RWPE1 (cell line): ENCODE measurements at regions not wholly inside any gene's neighbourhood (a gene's known extent, or its start where the extent isn't known, plus 50 kb on each side); places are given as distances from the start of the nearest gene placed in this dataset.
"Not testable (repeated sequence)": the region's sequence is repeated elsewhere in the genome, so short reads cannot be mapped to it uniquely, and the experiment has no call there.

Experiments used
- CTCF ChIA-PET: fragments of 350-600 bp; sonication (Branson Sonifier 250); formaldehyde crosslinking; extraction: SDS; loops from one replicate; lab custom pipeline; 2021; lab: Yijun Ruan, JAX
- POLR2A ChIA-PET: fragments of 400-600 bp; formaldehyde crosslinking; extraction: SDS; loops from one replicate; lab custom pipeline; 2020; ENCODE audit warnings: antibody characterized with exemption; ENCODE audit not compliant: low non-redundant PET; lab: Yijun Ruan, JAX
- DNase-seq: peaks from one replicate; pipeline ENCODE4 v3.0.0; 2012; ENCODE audit warnings: low spot score
- H3K27ac ChIP-seq: fragments of 450-650 bp; 2 replicates; pipeline ENCODE4 v1.5.1; 2017
- TF ChIP-seq, protein P1 (sequence below): fragments of 450-650 bp; conservative IDR thresholded peaks from 2 replicates; pipeline ENCODE4 v1.5.1; 2017; ENCODE audit warnings: low read depth, mild to moderate bottlenecking

DNA sequence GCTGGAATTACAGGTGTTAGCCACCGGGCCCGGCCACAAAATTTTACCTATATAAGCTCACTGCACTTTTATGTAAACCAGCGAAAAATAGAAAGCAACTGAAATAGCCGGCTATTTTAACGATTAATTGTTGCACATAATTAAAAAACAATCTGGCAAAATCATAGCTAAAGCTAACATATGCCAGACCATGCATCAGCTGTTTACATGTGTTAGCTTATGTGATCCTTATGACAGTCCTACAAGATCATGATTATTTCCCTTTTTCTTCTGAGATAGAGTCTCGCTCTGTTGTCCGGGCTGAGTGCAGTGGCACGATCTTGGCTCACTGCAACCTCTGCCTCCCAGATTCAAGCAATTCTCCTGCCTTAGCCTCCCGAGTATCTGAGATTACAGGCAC is 157.0 kb downstream of the ZFP64 start:
- TF ChIP-seq, protein P1, sequence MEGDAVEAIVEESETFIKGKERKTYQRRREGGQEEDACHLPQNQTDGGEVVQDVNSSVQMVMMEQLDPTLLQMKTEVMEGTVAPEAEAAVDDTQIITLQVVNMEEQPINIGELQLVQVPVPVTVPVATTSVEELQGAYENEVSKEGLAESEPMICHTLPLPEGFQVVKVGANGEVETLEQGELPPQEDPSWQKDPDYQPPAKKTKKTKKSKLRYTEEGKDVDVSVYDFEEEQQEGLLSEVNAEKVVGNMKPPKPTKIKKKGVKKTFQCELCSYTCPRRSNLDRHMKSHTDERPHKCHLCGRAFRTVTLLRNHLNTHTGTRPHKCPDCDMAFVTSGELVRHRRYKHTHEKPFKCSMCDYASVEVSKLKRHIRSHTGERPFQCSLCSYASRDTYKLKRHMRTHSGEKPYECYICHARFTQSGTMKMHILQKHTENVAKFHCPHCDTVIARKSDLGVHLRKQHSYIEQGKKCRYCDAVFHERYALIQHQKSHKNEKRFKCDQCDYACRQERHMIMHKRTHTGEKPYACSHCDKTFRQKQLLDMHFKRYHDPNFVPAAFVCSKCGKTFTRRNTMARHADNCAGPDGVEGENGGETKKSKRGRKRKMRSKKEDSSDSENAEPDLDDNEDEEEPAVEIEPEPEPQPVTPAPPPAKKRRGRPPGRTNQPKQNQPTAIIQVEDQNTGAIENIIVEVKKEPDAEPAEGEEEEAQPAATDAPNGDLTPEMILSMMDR = no peak
- ChIA-PET CTCF (interaction anchor here (1.6 kb wide), 1 partner anchor 26 kb away, joined by 4 read pairs; no protein-coding TSS in a partner anchor), POLR2A (no interaction called here)
- H3K27ac ChIP-seq = no peak overlapping the region
- no peak for DNase-seq

DNA sequence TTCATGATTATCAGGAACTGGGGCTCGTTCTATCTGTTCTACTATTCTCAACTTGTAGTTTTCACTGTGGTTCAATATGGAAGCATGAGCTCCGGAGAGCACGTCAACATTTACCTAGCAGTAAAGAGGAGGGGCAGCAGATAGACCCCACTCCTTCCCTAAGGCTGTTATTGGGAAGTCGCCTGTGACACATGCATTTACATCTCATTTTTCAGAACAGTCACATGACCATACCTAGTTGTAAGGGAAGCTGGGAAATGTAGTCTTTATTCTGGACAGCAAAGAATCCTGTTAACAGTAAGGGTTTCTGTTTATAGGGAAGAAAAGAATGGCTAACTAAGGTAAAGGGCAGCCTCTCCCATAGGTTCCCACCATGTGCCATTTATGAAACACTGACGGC is 158.3 kb downstream of the ZFP64 start:
- ChIA-PET POLR2A (no interaction called here), CTCF (interaction anchor here (1.6 kb wide), 1 partner anchor 27 kb away, joined by 4 read pairs; no protein-coding TSS in a partner anchor)
- TF ChIP-seq, protein P1 = no peak
- H3K27ac ChIP-seq = no peak overlapping the region
- no peak for DNase-seq

DNA sequence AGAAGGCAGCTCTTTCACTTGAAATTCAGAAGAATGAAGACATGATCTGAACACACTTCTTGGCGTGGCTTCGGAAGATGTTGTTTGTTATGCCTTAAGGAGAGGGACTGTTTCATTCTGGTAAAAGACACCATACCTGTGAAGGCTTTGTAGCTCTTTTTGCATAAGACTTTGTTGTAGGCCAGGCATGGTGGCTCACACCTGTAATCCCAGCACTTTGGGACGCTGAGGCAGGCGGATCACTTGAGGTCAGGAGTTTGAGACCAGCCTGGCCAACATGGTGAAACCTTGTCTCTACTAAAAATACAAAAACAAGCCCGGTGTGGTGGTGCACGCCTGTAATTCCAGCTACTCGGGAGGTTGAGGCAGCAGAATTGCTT is 159.3 kb downstream of the ZFP64 start:
- POLR2A ChIA-PET, DNase-seq, H3K27ac ChIP-seq: not testable (repeated sequence)
- CTCF ChIA-PET = interaction anchor here (0.5 to 0.7 kb wide), 4 partner anchors 13 to 338 kb away, joined by 3 to 6 read pairs (median 4); no protein-coding TSS in a partner anchor

DNA sequence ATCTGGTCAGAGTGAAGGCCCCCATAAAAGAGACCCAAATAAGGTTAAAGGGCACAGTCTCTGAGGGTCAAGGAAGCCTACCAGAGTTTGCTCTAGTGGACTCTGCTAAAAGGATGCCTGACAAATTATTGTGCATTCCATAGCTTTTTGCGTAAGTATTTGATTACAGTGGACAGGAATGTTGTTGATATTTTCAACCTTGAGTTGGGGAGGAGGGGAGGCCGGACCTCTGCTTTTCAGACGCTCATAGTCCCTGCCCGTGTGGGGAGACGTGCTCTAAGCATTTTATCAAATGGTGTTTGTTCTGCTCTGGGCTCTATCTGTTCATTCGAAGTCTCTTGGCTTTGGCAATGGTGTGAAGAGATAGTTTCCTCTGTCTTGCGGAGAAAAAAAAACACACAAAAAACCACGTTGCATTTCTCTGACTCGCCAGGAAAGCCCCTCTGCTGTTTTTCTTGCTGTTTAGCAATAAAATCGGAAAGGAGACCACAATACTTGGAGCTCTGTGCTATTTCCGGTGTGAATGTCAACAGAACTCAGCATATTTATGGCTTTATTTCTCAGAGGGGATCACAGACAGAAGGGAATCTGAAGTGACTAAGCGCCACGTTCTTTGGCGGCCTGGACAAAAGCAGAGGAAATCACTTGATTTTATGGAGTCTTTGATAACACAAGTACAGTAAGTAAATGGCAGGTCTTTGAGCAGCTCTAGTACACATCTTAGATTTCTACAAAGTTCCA is 159.8 kb downstream of the ZFP64 start:
- ChIA-PET CTCF (interaction anchor here (0.6 to 0.7 kb wide), 4 partner anchors 14 to 338 kb away, joined by 3 to 6 read pairs (median 4); no protein-coding TSS in a partner anchor), POLR2A (no interaction called here)
- no peak for DNase-seq
- H3K27ac ChIP-seq = no peak overlapping the region
- TF ChIP-seq, protein P1 = no peak

DNA sequence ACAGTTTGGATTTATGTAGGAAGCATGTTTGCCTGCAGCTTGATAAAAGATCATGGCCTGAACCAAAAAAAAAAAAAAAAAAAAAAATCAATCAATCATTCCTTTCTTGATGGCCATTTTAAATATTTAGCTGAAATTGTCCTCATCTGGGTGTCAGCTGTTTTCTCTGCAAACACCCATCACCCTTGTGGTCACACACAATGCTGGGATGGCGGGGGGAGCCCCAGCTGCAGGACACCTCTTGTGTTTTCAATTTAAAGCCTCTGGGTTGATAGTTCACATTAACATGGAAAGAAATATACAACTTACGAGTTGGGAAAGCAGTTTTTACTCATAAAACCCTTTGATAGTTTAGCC is 160.4 kb downstream of the ZFP64 start:
- CTCF ChIA-PET = interaction anchor here (0.6 kb wide), 1 partner anchor 305 kb away, joined by 5 read pairs; no protein-coding TSS in a partner anchor
- POLR2A ChIA-PET = no interaction called here
- H3K27ac ChIP-seq = no peak overlapping the region
- TF ChIP-seq, protein P1 = no peak
- no peak for DNase-seq

DNA sequence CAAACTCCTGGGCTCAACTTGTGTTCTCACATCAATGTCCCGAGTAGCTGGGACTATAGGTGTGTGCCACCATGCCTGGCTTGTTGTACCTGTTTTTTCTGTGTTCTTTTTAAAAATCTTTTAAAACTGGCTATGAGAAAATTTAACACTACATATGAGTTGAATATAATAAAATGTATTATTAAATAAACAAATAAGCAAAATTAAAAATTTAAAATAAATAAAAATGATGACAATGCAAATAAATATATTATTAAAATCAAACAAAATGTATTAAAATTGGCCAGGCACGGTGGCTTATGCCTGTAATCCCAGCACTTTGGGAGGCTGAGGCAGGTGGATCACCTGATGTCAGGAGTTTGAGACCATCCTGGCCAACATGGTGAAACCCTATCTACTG is 162.4 kb downstream of the ZFP64 start:
- CTCF ChIA-PET = interaction anchor here (0.7 kb wide), 1 partner anchor 929 kb away, joined by 3 read pairs; no protein-coding TSS in a partner anchor
- POLR2A ChIA-PET, H3K27ac ChIP-seq, DNase-seq: not testable (repeated sequence)

DNA sequence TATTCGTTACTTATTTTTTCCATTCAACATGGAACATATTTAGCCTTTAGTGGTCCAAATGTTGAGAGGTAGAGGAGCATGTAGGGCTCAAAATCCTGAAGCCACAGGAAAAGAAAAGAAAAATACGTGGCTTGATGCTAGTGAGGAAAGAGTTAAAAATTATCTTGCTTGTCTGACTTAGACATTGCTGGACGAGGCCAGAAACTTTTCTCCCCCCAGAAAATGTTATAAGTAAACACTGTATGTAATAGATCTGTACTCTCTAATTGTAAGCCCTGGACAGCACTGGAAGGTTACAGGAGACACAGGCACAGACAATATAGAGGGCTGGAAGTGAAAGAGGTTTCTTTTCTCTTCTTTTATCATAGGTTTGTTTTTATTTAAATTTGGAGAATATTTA is 165.6 kb downstream of the ZFP64 start:
- CTCF ChIA-PET = no interaction called here
- DNase-seq = no peak
- POLR2A ChIA-PET = no interaction called here
- H3K27ac ChIP-seq = no peak overlapping the region
- TF ChIP-seq, protein P1 = no peak
